Erythroblast (primary cell): ENCODE measurements at regions not wholly inside any gene's neighbourhood (a gene's known extent, or its start where the extent isn't known, plus 50 kb on each side); places are given as distances from the start of the nearest gene placed in this dataset.

Experiments used
- DNase-seq, 2 experiments: peaks; one replicate each; lab custom pipeline; 2025; lab: John Stamatoyannopoulos, UW
- GATA1 ChIP-seq: IDR thresholded peaks from 2 replicates; pipeline ENCODE4 v1.6.1; 2011; ENCODE audit warnings: low read depth, mild to moderate bottlenecking, control low read depth, low read length, moderate library complexity
- POLR2A ChIP-seq: IDR thresholded peaks from 2 replicates; pipeline ENCODE4 v1.6.1; 2011; ENCODE audit warnings: mild to moderate bottlenecking, low read length

- DNase-seq: no peak
- TF ChIP-seq GATA1 (no peak), POLR2A (no peak)
Observed at GRCh38 chr15:27702581-27702980, 396.5 kb downstream of the OCA2 start.

- no peak for TF ChIP-seq POLR2A
- no peak for TF ChIP-seq GATA1
- no peak for DNase-seq
Observed at GRCh38 chr15:27701956-27702355, 397.2 kb downstream of the OCA2 start.

- no peak for DNase-seq
- no peak for TF ChIP-seq POLR2A
- no peak for TF ChIP-seq GATA1
Observed at GRCh38 chr15:27701014-27701413, 398.1 kb downstream of the OCA2 start.

- DNase-seq: no peak
- TF ChIP-seq GATA1: no peak
- TF ChIP-seq POLR2A: no peak
Observed at GRCh38 chr15:27699699-27700098, 399.4 kb downstream of the OCA2 start.

- no peak for TF ChIP-seq GATA1
- no peak for DNase-seq
Observed at GRCh38 chr15:27696530-27696929, 402.6 kb downstream of the OCA2 start.

GRCh38 chr15:27695726-27696125 lies 403.4 kb downstream of the OCA2 start:
- DNase-seq: no peak
- no peak for TF ChIP-seq POLR2A
- no peak for TF ChIP-seq GATA1

GRCh38 chr15:27694506-27695087 lies 404.5 kb downstream of the OCA2 start:
- no peak for TF ChIP-seq GATA1
- no peak for TF ChIP-seq POLR2A
- no peak for DNase-seq

GRCh38 chr15:27693280-27693679 lies 405.8 kb downstream of the OCA2 start:
- TF ChIP-seq GATA1: no peak
- no peak for TF ChIP-seq POLR2A
- DNase-seq: no peak

GRCh38 chr15:27692438-27692837 lies 406.7 kb downstream of the OCA2 start:
- DNase-seq: no peak
- TF ChIP-seq POLR2A (no peak), GATA1 (no peak)

GRCh38 chr15:27690290-27690689 lies 408.8 kb downstream of the OCA2 start:
- DNase-seq: no peak
- no peak for TF ChIP-seq POLR2A
- no peak for TF ChIP-seq GATA1

- no peak for DNase-seq
- no peak for TF ChIP-seq GATA1
Observed at GRCh38 chr15:27686971-27687370, 412.1 kb downstream of the OCA2 start.

GRCh38 chr15:27686369-27686768 lies 412.7 kb downstream of the OCA2 start:
- TF ChIP-seq POLR2A (no peak), GATA1 (no peak)
- no peak for DNase-seq

- TF ChIP-seq GATA1: no peak
- no peak for TF ChIP-seq POLR2A
- no peak for DNase-seq
Observed at GRCh38 chr15:27685644-27686043, 413.5 kb downstream of the OCA2 start.

- DNase-seq: no peak
- no peak for TF ChIP-seq POLR2A
- TF ChIP-seq GATA1: no peak
Observed at GRCh38 chr15:27683121-27683520, 416.0 kb downstream of the OCA2 start.

- peak; percentile 1 to 27 for DNase-seq
- no peak for TF ChIP-seq GATA1
- TF ChIP-seq POLR2A: no peak
Observed at GRCh38 chr15:27681038-27681437, 418.1 kb downstream of the OCA2 start.
